ENCODE measurements at regions not wholly inside any gene's neighbourhood (a gene's known extent, or its start where the extent isn't known, plus 50 kb on each side); places are given as distances from the start of the nearest gene placed in this dataset.

DNA sequence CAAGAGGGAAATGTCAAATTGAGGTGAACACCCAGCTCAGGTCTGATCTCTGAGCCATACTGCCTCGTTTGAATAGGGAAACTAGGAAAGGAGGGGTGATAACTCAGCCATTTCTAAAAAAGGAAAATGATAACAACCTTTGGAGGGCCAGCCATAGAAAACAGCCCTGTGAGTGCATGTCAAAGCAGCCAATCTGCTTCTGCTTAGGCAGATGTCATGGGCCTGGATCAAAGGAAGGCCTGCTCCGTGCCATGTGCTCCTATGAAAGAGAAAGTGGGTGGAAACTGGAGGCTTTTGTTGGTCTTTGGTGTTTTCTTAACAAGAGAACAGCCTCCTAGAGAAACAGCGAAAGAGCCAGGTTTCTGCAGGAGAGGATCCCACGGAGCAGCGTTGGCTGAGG lies 428.0 kb downstream of the DHX35 start:
- Mint-ChIP-seq H3K36me3 (ENCODE audit: low read depth) (no peaks in the 10 kb centered on the region), H3K4me1 (ENCODE audit: low read depth) (no peaks in the 10 kb centered on the region), H3K9me3 (ENCODE audit: low read depth) (no peaks in the 10 kb centered on the region), H3K4me3 (ENCODE audit: unreplicated experiment) (no peak overlapping the region), H3K27ac (ENCODE audit: unreplicated experiment) (no peak overlapping the region), H3K27me3 (ENCODE audit: low read depth) (peaks cover 17% of the 10 kb centered on the region)
- DNase-seq (ENCODE audit: low spot score): no peak
- TF ChIP-seq, protein P1, sequence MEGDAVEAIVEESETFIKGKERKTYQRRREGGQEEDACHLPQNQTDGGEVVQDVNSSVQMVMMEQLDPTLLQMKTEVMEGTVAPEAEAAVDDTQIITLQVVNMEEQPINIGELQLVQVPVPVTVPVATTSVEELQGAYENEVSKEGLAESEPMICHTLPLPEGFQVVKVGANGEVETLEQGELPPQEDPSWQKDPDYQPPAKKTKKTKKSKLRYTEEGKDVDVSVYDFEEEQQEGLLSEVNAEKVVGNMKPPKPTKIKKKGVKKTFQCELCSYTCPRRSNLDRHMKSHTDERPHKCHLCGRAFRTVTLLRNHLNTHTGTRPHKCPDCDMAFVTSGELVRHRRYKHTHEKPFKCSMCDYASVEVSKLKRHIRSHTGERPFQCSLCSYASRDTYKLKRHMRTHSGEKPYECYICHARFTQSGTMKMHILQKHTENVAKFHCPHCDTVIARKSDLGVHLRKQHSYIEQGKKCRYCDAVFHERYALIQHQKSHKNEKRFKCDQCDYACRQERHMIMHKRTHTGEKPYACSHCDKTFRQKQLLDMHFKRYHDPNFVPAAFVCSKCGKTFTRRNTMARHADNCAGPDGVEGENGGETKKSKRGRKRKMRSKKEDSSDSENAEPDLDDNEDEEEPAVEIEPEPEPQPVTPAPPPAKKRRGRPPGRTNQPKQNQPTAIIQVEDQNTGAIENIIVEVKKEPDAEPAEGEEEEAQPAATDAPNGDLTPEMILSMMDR (IDR thresholded peaks at IDR 0.05): no peak

DNA sequence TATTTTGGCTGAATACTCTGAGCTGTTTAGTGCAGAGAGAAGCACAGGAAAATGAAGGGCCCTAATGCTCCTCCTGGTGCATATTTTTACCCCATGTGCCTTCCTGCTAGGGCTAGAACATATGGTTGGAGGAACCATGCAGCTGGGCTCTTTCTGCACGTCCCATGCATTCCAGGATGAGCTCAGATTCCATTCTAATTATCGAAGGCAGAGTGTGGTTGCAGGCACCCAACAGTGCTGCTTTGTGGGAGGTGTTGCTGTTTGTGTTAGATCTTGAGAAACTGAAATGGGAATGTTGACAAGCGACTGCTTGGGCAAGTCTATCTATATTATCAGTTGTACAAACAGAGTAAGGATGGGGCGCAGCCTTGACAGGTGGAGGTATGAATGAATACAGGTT lies 419.5 kb downstream of the DHX35 start:
- no peak for DNase-seq (ENCODE audit: low spot score)
- no peak overlapping the region for H3K27ac Mint-ChIP-seq (ENCODE audit: unreplicated experiment)
- no peak overlapping the region for H3K4me3 Mint-ChIP-seq (ENCODE audit: unreplicated experiment)
- TF ChIP-seq, protein P1 (IDR thresholded peaks at IDR 0.05): no peak
- no peaks in the 10 kb centered on the region for H3K4me1 Mint-ChIP-seq (ENCODE audit: low read depth)
- H3K36me3 Mint-ChIP-seq (ENCODE audit: low read depth): no peaks in the 10 kb centered on the region
- H3K27me3 Mint-ChIP-seq (ENCODE audit: low read depth): peaks cover 16% of the 10 kb centered on the region
- H3K9me3 Mint-ChIP-seq (ENCODE audit: low read depth): no peaks in the 10 kb centered on the region

DNA sequence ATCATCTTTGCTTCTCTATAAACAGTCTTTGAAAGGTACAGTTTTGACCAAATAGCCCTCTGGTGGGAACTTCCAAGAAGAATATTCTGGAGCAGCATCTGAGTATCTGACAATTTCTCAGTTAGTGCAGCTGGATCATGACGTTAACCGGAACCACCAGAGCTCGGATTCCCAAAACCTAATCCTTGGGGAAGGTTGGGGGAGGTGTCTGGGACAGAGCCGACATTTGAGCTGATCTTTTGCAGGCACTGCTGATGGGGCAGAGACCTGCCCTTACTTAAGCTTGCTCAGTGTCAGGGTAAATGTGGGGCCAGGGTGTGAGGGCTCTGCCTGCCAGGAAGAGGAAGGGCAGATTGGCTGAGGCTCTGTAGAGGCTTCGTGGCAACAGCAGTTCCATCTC lies 416.6 kb downstream of the DHX35 start:
- TF ChIP-seq, protein P1 (IDR thresholded peaks at IDR 0.05): no peak
- H3K27ac Mint-ChIP-seq (ENCODE audit: unreplicated experiment): no peak overlapping the region
- H3K4me1 Mint-ChIP-seq (ENCODE audit: low read depth): no peaks in the 10 kb centered on the region
- peaks cover 24% of the 10 kb centered on the region for H3K27me3 Mint-ChIP-seq (ENCODE audit: low read depth)
- H3K4me3 Mint-ChIP-seq (ENCODE audit: unreplicated experiment): no peak overlapping the region
- H3K36me3 Mint-ChIP-seq (ENCODE audit: low read depth): no peaks in the 10 kb centered on the region
- no peak for DNase-seq (ENCODE audit: low spot score)
- H3K9me3 Mint-ChIP-seq (ENCODE audit: low read depth): no peaks in the 10 kb centered on the region

DNA sequence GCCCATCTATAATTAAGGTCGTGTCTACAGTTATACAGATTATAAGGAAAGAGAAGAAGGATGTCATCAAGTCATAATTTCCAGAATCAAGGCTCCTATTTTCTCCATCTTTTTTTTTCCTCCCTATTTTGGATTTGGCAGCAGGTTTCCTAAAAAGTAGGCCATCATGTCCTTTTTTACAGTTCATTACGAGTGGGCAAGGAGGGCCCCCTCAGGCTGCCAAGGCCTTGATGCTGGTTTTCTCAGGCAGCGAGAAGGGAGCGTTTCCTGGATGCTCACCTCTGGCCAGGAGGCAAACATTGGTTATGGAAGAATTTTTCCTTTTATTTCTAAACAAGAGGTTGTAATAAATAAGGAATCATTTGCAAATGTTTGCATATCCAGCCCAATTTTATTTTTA lies 414.6 kb downstream of the DHX35 start:
- DNase-seq (ENCODE audit: low spot score): no peak
- Mint-ChIP-seq H3K4me1 (ENCODE audit: low read depth) (no peaks in the 10 kb centered on the region), H3K27ac (ENCODE audit: unreplicated experiment) (no peak overlapping the region), H3K27me3 (ENCODE audit: low read depth) (peaks cover 14% of the 10 kb centered on the region), H3K9me3 (ENCODE audit: low read depth) (no peaks in the 10 kb centered on the region), H3K36me3 (ENCODE audit: low read depth) (no peaks in the 10 kb centered on the region), H3K4me3 (ENCODE audit: unreplicated experiment) (no peak overlapping the region)
- TF ChIP-seq, protein P1 (IDR thresholded peaks at IDR 0.05): no peak

DNA sequence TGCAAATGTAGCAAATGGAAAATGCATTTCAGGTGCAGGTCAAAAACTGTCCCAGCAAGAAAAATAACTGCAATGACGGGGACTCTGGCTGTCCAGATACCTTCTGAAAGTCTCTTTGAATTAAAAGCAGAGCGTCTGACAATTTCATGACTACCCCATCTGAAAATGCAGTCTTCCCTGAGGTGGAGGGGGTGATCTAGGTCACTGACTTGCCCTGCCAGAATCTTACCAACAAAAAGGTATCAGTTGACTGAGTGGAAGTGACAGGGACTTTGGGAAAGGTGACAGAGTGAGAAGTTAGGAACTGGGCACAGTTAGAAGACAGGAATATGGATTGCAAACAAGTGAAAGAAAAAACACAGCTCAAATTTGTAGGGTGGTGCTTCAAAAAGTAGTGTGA lies 402.2 kb downstream of the DHX35 start:
- no peak for DNase-seq (ENCODE audit: low spot score)
- TF ChIP-seq, protein P1 (IDR thresholded peaks at IDR 0.05): no peak
- Mint-ChIP-seq H3K9me3 (ENCODE audit: low read depth) (peaks cover 6% of the 10 kb centered on the region), H3K4me3 (ENCODE audit: unreplicated experiment) (no peak overlapping the region), H3K27ac (ENCODE audit: unreplicated experiment) (no peak overlapping the region), H3K36me3 (ENCODE audit: low read depth) (no peaks in the 10 kb centered on the region), H3K4me1 (ENCODE audit: low read depth) (no peaks in the 10 kb centered on the region), H3K27me3 (ENCODE audit: low read depth) (peaks cover 7% of the 10 kb centered on the region)

Measured in chondrocyte (in vitro differentiated cells).